LNCAP (cell line): ENCODE measurements at regions not wholly inside any gene's neighbourhood (a gene's known extent, or its start where the extent isn't known, plus 50 kb on each side); places are given as distances from the start of the nearest gene placed in this dataset.

ENCODE experiments used
- CTCF ChIP-seq: fragments of 450-650 bp; IDR thresholded peaks from 2 replicates; pipeline ENCODE4 v1.5.1; 2017; ENCODE audit warnings: mild to moderate bottlenecking

- no peak for TF ChIP-seq CTCF
Observed at GRCh38 chr14:81970307-81970706, 436.7 kb upstream of the SEL1L start.

DNA sequence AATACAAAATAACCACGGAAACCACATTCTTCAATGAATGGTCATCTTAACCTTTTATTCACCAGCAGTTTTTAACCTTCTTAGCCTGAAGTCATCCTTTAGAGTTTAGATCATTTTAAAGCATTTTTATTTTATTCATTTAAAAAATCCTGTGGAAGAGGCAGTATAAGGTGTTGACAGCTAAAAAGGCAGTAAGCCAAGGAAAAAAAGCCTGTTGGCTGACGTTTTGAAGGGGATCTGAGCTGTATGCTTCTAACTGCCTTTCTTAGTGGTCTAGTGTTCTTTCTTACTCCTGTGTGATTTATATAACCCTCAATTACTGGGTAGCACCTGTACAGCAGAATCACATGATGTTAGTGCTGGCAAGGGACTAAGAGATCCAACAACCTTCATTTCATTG, 438.3 kb upstream of the SEL1L start:
- TF ChIP-seq CTCF, result no peak

- TF ChIP-seq CTCF, result no peak
Observed at GRCh38 chr14:81972601-81973000, 438.9 kb upstream of the SEL1L start.

DNA sequence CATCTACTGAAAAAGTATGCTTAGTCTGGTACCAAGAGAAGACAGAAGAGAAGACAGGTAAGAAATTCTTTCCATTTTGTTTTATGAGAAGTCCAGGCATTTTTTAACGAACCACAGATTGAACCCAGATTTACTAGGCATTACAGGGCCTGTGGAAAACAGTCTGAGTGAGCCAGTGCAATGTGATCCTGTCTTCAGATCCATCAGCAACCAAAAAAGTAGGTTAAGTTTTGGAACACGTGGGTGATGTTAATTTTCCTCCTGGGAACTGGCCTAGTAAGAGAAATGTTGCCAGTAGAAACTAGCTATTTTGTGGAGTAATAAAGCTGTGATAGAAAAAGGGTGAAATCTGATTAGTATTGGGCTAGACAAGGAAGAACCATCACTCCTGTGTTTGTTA, 440.9 kb upstream of the SEL1L start:
- TF ChIP-seq CTCF, result no peak

- TF ChIP-seq CTCF, result no peak
Observed at GRCh38 chr14:81980601-81981306, 447.1 kb upstream of the SEL1L start.

GRCh38 chr14:81981307-81981675, 447.6 kb upstream of the SEL1L start:
- TF ChIP-seq CTCF, result no peak

- no peak for TF ChIP-seq CTCF
Observed at GRCh38 chr14:81982046-81982445, 448.4 kb upstream of the SEL1L start.

- TF ChIP-seq CTCF, result no peak
Observed at GRCh38 chr14:81986005-81986404, 452.4 kb upstream of the SEL1L start.
